Thoracic aorta (tissue), 2 donors: ENCODE measurements at regions not wholly inside any gene's neighbourhood (a gene's known extent, or its start where the extent isn't known, plus 50 kb on each side); places are given as distances from the start of the nearest gene placed in this dataset.

Experiments used
- ATAC-seq: fragments of 150-250 bp; one replicate; pipeline ENCODE4 v1.8.0; 2017; ENCODE audit warnings: low read depth; ENCODE audit not compliant: insufficient number of reproducible peaks, low FRiP score
- DNase-seq: peaks from one replicate; pipeline ENCODE4 v3.0.0-alpha.2; 2020; ENCODE audit warnings: low spot score
- H3K27ac ChIP-seq, 2 donors: fragments of 200-600 bp; sonication (generic); 1 replicate in 1 of 2; 2 replicates in 1 of 2; pipeline ENCODE4 v1.5.1; 2016; ENCODE audit warnings: mild to moderate bottlenecking in 2 of 2, moderate library complexity in 2 of 2
- H3K27me3 ChIP-seq: fragments of 200-600 bp; sonication (generic); replicated peaks from 2 replicates; pipeline ENCODE4 v1.6.0; 2016; ENCODE audit warnings: mild to moderate bottlenecking; ENCODE audit not compliant: insufficient read depth
- H3K36me3 ChIP-seq: fragments of 200-600 bp; sonication (generic); one replicate; pipeline ENCODE4 v1.5.1; 2016
- H3K4me1 ChIP-seq, 2 donors: fragments of 200-600 bp; sonication (generic); 1 replicate in 1 of 2; 2 replicates in 1 of 2; pipeline versions ENCODE4 v1.5.1 to v1.6.0; 2016; ENCODE audit warnings: low read depth in 2 of 2, mild to moderate bottlenecking in 1 of 2; ENCODE audit not compliant: control insufficient read depth in 1 of 2
- H3K4me3 ChIP-seq: fragments of 200-600 bp; sonication (generic); 2 replicates; pipeline ENCODE4 v1.5.1; 2016; ENCODE audit warnings: mild to moderate bottlenecking
- H3K9me3 ChIP-seq: fragments of 200-600 bp; sonication (generic); 2 replicates; pipeline ENCODE4 v1.5.1; 2016
- TF ChIP-seq, protein P1 (sequence below): fragments of 200-600 bp; sonication (generic); IDR thresholded peaks from one replicate; pipeline ENCODE4 v1.5.1; 2019; ENCODE audit warnings: antibody characterized with exemption

DNA sequence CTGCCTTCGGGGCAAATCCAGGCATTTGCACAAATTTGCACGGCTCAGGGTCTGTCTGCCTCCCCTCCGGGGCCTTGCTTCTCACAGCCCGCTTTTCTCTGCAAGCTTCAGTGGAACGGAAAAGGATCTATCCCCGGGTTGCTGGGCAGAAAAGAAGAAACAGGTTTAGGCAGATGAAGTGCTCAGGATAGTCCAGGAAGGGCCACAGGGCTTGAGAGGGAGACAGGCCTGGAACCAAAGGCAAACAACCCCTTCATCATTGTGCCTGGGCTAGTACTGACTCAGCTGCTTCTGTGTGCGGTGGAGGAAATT lies 347.8 kb upstream of the TNP1 start:
- no peak overlapping the region for H3K4me3 ChIP-seq
- no peak for DNase-seq
- H3K36me3 ChIP-seq, result no peaks in the 10 kb centered on the region
- no peaks in the 10 kb centered on the region for H3K4me1 ChIP-seq
- no peak for ATAC-seq
- H3K27me3 ChIP-seq, result no peaks in the 10 kb centered on the region
- H3K27ac ChIP-seq, result no peak overlapping the region
- TF ChIP-seq, protein P1, sequence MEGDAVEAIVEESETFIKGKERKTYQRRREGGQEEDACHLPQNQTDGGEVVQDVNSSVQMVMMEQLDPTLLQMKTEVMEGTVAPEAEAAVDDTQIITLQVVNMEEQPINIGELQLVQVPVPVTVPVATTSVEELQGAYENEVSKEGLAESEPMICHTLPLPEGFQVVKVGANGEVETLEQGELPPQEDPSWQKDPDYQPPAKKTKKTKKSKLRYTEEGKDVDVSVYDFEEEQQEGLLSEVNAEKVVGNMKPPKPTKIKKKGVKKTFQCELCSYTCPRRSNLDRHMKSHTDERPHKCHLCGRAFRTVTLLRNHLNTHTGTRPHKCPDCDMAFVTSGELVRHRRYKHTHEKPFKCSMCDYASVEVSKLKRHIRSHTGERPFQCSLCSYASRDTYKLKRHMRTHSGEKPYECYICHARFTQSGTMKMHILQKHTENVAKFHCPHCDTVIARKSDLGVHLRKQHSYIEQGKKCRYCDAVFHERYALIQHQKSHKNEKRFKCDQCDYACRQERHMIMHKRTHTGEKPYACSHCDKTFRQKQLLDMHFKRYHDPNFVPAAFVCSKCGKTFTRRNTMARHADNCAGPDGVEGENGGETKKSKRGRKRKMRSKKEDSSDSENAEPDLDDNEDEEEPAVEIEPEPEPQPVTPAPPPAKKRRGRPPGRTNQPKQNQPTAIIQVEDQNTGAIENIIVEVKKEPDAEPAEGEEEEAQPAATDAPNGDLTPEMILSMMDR, result no peak
- no peaks in the 10 kb centered on the region for H3K9me3 ChIP-seq

DNA sequence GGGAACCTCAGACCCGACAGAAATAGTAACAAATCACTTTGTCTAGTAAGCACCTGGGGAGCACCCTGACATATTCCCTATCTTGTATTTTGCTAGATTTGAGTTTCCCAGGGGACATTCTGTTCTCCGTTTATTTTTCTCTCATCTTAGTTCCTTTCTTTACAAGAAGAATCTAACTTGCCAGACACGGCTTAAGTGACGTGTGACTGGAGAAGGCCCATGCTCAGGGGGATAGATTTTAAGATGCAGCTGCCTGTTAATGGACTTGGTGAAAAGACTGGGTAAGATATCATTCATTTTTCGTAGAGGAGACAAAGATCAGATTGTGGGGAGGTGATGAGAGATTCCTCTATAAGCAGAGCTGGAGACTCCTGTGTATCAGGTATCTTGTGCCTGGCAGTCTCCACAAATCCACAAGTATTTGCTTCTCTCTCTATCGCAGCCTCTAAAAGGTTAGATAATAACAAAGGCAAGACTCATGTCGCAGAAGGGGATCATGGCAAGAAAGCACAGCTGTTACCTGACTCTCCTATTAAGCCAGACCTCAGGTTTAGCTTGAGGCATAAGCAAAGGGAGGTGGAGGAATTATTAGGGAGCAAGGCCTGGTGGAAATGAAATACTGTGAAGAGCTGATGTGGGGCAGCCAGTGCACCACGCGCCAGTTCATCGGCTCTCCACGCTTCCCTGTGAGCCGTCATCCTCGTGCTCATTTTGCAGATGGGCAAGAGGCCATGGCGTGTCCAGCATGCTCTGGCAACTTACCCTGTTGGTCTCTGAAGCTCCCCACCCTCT lies 347.2 kb upstream of the TNP1 start:
- H3K4me1 ChIP-seq, result no peaks in the 10 kb centered on the region
- H3K9me3 ChIP-seq, result no peaks in the 10 kb centered on the region
- H3K4me3 ChIP-seq, result no peak overlapping the region
- no peak for ATAC-seq
- no peak for DNase-seq
- no peak overlapping the region for H3K27ac ChIP-seq
- TF ChIP-seq, protein P1, result no peak
- H3K27me3 ChIP-seq, result no peaks in the 10 kb centered on the region
- no peaks in the 10 kb centered on the region for H3K36me3 ChIP-seq

DNA sequence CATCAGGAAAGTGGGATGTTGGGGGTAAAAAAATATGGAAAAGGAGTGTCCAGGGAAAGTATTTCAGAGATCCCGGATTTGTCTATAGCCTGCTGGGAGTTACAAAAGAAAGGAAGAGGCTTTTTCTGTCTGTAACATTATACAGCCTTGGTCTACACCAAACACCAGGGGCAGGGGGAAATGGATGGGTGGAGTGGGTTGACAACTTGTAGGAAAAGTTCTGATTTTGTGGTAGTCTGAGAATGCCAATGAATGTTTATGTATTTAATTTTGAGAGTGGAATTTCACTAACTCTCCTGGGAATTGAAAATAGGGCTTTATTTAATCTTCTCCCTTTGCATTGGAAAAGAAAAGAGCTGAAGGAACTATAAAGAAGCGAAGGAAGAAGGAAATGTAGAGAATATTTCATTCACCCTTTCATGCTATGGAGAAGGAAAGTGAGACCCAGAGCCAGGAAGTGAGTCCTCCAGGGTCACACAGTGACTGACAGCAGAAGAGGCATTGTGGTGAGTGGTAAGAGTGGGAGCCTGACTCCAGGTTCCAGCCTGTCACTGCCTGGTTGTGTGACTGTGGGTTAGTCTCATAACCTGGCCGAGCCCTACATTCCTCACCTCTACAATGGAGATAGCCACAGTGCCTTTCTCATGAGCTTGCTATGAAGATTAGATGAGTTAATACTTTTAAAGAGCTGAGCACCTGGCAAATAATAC lies 346.3 kb upstream of the TNP1 start:
- Histone ChIP-seq H3K36me3 (no peaks in the 10 kb centered on the region), H3K4me3 (no peak overlapping the region), H3K27ac (no peak overlapping the region), H3K27me3 (no peaks in the 10 kb centered on the region), H3K9me3 (no peaks in the 10 kb centered on the region), H3K4me1 (no peaks in the 10 kb centered on the region)
- DNase-seq (no peak), ATAC-seq (no peak)
- TF ChIP-seq, protein P1, result no peak

DNA sequence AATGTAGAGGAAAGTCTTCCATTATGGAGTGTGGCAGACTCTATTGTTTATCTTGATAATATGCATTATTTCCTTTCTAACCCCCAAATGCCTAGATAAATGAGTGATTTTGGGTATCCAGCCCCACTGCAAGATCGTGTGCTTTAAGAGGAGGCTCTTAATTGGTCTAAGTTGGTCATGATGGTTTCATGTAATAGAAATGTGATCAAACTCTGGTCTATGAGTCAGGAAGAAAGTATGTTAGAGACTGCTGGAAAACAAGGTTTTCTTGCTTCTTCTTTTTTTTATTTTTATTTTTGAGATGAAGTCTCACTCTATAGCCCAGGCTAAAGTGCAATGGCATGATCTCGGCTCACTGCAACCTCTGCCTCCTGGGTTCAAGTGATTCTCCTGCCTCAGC lies 344.5 kb upstream of the TNP1 start:
- ATAC-seq, result no peak
- Histone ChIP-seq H3K4me3 (no peak overlapping the region), H3K36me3 (no peaks in the 10 kb centered on the region), H3K4me1 (no peaks in the 10 kb centered on the region), H3K27ac (no peak overlapping the region), H3K27me3 (no peaks in the 10 kb centered on the region), H3K9me3 (no peaks in the 10 kb centered on the region)
- TF ChIP-seq, protein P1, result no peak
- DNase-seq, result no peak

DNA sequence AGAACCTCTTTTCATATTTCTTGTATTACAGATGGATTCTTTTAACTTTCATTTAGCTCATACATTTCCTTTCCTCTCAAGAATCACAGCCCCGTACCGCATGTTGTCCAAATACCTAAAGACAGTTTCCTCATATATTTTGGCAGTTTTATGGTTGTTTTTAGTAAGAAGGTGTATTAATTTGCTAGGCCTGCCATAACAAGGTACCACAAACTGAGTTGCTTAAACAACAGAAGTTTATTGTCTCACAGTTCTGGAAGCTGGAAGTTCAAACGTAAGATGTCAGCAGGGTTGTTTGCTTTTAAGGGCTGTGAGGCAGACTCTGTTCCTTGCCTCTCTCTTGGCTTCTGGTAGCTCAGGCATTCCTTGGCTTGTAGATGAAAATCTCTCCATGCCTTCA lies 343.2 kb upstream of the TNP1 start:
- no peaks in the 10 kb centered on the region for H3K36me3 ChIP-seq
- no peaks in the 10 kb centered on the region for H3K27me3 ChIP-seq
- no peak overlapping the region for H3K4me3 ChIP-seq
- TF ChIP-seq, protein P1, result no peak
- DNase-seq (no peak), ATAC-seq (no peak)
- H3K27ac ChIP-seq, result no peak overlapping the region
- no peaks in the 10 kb centered on the region for H3K9me3 ChIP-seq
- H3K4me1 ChIP-seq, result no peaks in the 10 kb centered on the region
